CD4-positive, CD25-positive, alpha-beta regulatory T cell (primary cell): ENCODE measurements at regions not wholly inside any gene's neighbourhood (a gene's known extent, or its start where the extent isn't known, plus 50 kb on each side); places are given as distances from the start of the nearest gene placed in this dataset.
A peak's percentile ranks its signal among the peaks of the same experiment; 100 is the strongest.

Experiments
- ATAC-seq, 2 donors: fragments of 150-1000 bp; cut with Tn5 transposase; one replicate each; pipeline ENCODE4 v1.10.0; 2021; ENCODE audit warnings: low read depth in 2 of 2, moderate number of reproducible peaks in 2 of 2, moderate library complexity in 1 of 2
- DNase-seq, 3 donors: peaks; one replicate each; pipeline versions ENCODE4 v3.0.0 to v3.0.0-alpha.2; 2012 to 2022; ENCODE audit warnings: mixed read lengths in 1 of 3
- H3K27ac ChIP-seq: one replicate; pipeline ENCODE4 v1.7.0; 2013; ENCODE audit warnings: mild to moderate bottlenecking, low read length; ENCODE audit not compliant: insufficient read depth, poor library complexity, severe bottlenecking
- H3K27me3 ChIP-seq: one replicate; pipeline ENCODE4 v1.7.0; 2013; ENCODE audit warnings: low read length; ENCODE audit not compliant: control insufficient read depth, insufficient read depth
- H3K36me3 ChIP-seq: one replicate; pipeline ENCODE4 v1.7.0; 2013; ENCODE audit warnings: mild to moderate bottlenecking, low read length, moderate library complexity; ENCODE audit not compliant: control insufficient read depth, insufficient read depth
- H3K4me1 ChIP-seq: 2 replicates; pipeline ENCODE4 v1.7.0; 2013; ENCODE audit warnings: mild to moderate bottlenecking, low read length; ENCODE audit not compliant: insufficient read depth, control insufficient read depth, poor library complexity, severe bottlenecking
- H3K4me3 ChIP-seq: one replicate; pipeline ENCODE4 v1.7.0; 2013; ENCODE audit warnings: low read depth, mild to moderate bottlenecking, low read length, moderate library complexity
- H3K9me3 ChIP-seq, 2 experiments: 1 replicate in 1 of 2; 2 replicates in 1 of 2; pipeline ENCODE4 v1.7.0; 2013; ENCODE audit warnings: low read length in 2 of 2, mild to moderate bottlenecking in 1 of 2, moderate library complexity in 1 of 2; ENCODE audit not compliant: control insufficient read depth in 2 of 2
- H3K27ac Mint-ChIP-seq, 3 donors: one replicate each; pipeline ENCODE4 v1.8.0; 2020 to 2022; ENCODE audit warnings: mild to moderate bottlenecking in 3 of 3, mixed read lengths in 3 of 3, moderate library complexity in 2 of 3
- H3K27me3 Mint-ChIP-seq: one replicate; pipeline ENCODE4 v1.8.0; 2022; ENCODE audit warnings: mild to moderate bottlenecking, mixed read lengths
- H3K36me3 Mint-ChIP-seq: one replicate; pipeline ENCODE4 v1.8.0; 2020; ENCODE audit warnings: mixed read lengths
- H3K4me1 Mint-ChIP-seq, 4 donors: one replicate each; pipeline ENCODE4 v1.8.0; 2020 to 2022; ENCODE audit warnings: mixed read lengths in 4 of 4, mild to moderate bottlenecking in 1 of 4
- H3K4me3 Mint-ChIP-seq, 4 donors: one replicate each; pipeline ENCODE4 v1.8.0; 2020 to 2022; ENCODE audit warnings: mild to moderate bottlenecking in 4 of 4, mixed read lengths in 4 of 4, moderate library complexity in 3 of 4
- H3K9me3 Mint-ChIP-seq, 7 donors: one replicate each; pipeline ENCODE4 v1.8.0; 2020 to 2022; ENCODE audit warnings: mixed read lengths in 7 of 7, mild to moderate bottlenecking in 3 of 7, moderate library complexity in 2 of 7

DNA sequence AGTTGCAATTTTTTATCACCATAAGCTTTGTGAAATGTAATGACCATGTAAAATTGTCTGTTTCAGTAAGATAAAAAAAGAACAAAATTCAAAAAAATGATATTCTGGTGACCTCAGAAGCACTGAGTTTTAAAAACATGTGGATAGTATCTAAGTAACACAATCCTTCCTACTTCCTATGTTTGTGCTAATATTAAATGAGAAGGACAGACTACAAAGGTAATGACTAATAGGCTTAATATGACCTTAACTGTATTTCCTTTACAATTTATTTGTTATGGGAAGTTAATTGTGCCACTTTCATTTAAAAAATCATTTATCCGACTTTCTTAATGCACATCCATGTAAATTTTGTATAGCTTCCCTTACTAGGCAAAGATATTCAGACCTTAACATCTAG, 1030.4 kb upstream of the ATXN8OS start:
- ATAC-seq (no peak), DNase-seq (no peak)
- Histone ChIP-seq H3K4me3 (no peak overlapping the region), H3K27me3 (no peaks in the 10 kb centered on the region), H3K36me3 (no peaks in the 10 kb centered on the region), H3K9me3 (peaks cover 0 to 11% of the 10 kb centered on the region in 2 experiments), H3K27ac (no peak overlapping the region), H3K4me1 (no peaks in the 10 kb centered on the region)
- no peaks in the 10 kb centered on the region for H3K36me3 Mint-ChIP-seq
- H3K4me3 Mint-ChIP-seq, result no peak overlapping the region
- no peaks in the 10 kb centered on the region for H3K4me1 Mint-ChIP-seq
- H3K9me3 Mint-ChIP-seq, result peaks cover 0 to 50% (median 6%) of the 10 kb centered on the region in 7 donors
- H3K27ac Mint-ChIP-seq, result no peak overlapping the region
- no peaks in the 10 kb centered on the region for H3K27me3 Mint-ChIP-seq

DNA sequence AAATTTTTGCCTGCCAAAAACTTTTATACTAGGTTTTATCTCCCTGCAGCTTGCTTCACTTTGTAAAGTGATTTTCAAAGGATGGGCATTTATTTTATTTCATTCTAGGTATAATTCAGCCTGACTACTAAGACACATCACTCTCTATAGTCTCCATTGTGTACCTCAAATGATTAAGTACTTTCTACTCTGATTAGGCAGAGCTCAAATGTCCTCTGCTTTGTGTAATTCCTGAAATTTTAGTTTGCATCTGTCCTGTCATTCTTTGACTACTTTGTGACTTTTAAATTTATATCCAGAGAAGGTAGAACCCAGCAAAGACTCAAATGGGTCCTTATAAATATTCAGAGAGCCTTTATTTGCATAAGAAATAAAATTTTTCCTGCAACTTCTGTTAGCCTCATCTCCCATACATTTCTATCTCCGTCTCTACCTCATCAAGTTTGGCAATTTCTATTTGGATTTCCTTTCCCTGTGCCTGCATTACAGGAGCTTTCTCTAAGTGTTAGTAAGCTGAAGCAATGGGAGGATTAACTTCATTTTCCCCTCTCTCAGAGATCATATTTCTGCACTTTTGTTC, 1038.0 kb upstream of the ATXN8OS start:
- peaks cover 0 to 25% (median 5%) of the 10 kb centered on the region in 7 donors for H3K9me3 Mint-ChIP-seq
- no peak overlapping the region for H3K27ac Mint-ChIP-seq

DNA sequence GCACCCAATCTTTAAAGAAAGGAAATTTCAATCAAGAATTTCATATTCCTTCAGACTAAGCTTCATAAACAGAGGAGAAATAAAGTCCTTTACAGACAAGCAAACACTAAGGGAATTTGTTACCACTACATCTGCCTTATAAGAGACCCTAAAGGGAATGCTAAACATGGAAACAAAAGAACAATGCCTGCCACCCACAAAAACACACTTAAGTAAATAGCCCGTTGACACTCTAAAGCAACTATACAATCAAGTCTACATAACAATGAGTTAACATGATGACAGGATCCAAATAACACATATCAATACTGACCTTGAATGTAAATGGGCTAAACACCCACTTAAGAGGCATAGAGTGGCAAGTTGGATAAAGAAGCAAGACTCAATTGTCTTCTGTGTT, 1056.9 kb upstream of the ATXN8OS start:
- H3K36me3 ChIP-seq, result no peaks in the 10 kb centered on the region
- H3K4me3 Mint-ChIP-seq, result no peak overlapping the region
- H3K9me3 Mint-ChIP-seq, result peaks cover 3 to 35% (median 14%) of the 10 kb centered on the region in 7 donors
- H3K36me3 Mint-ChIP-seq, result no peaks in the 10 kb centered on the region
- no peak overlapping the region for H3K27ac Mint-ChIP-seq
- no peaks in the 10 kb centered on the region for H3K27me3 ChIP-seq
- no peak overlapping the region for H3K27ac ChIP-seq
- ATAC-seq, result no peak
- no peak overlapping the region for H3K4me3 ChIP-seq
- H3K4me1 Mint-ChIP-seq, result no peaks in the 10 kb centered on the region
- H3K27me3 Mint-ChIP-seq, result no peaks in the 10 kb centered on the region
- DNase-seq, result no peak
- H3K9me3 ChIP-seq, result peaks cover 3 to 4% of the 10 kb centered on the region in 2 experiments
- H3K4me1 ChIP-seq, result no peaks in the 10 kb centered on the region

More for the DNA sequence above, 1038.0 kb upstream of the ATXN8OS start:
- Histone ChIP-seq H3K27ac (no peak overlapping the region), H3K4me3 (no peak overlapping the region), H3K36me3 (no peaks in the 10 kb centered on the region), H3K4me1 (no peaks in the 10 kb centered on the region), H3K27me3 (no peaks in the 10 kb centered on the region), H3K9me3 (peaks cover 0 to 6% of the 10 kb centered on the region in 2 experiments)
- Mint-ChIP-seq H3K27me3 (no peaks in the 10 kb centered on the region), H3K4me3 (peak overlapping the region in 1 of 4 donors; percentile 68), H3K4me1 (no peaks in the 10 kb centered on the region), H3K36me3 (no peaks in the 10 kb centered on the region)
- DNase-seq, result no peak
- ATAC-seq, result no peak

DNA sequence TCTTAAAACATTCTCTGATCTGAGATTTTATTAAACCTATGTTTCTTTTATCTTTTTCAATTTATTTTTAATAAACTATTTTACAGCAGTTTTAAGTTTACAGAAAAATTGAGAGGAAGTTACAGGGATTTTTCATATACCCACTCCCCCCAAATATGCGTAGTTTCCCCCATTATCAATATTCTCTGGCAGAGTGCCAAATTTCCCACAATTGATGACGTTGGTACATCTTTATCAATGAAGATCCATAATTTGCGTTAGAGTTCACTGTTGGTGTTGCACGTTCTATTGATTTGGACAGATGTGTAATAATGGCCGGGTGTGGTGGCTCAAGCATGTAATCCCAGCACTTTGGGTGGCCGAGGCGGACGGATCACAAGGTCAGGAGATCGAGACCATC, 1063.0 kb upstream of the ATXN8OS start:
- Mint-ChIP-seq H3K36me3 (no peaks in the 10 kb centered on the region), H3K4me3 (no peak overlapping the region), H3K27ac (no peak overlapping the region), H3K9me3 (peaks cover 5 to 27% (median 11%) of the 10 kb centered on the region in 7 donors), H3K27me3 (no peaks in the 10 kb centered on the region), H3K4me1 (no peaks in the 10 kb centered on the region)
- Histone ChIP-seq H3K4me1 (no peaks in the 10 kb centered on the region), H3K9me3 (no peaks in the 10 kb centered on the region), H3K4me3 (no peak overlapping the region), H3K27ac (no peak overlapping the region), H3K36me3 (no peaks in the 10 kb centered on the region), H3K27me3 (no peaks in the 10 kb centered on the region)
- ATAC-seq (no peak), DNase-seq (no peak)

DNA sequence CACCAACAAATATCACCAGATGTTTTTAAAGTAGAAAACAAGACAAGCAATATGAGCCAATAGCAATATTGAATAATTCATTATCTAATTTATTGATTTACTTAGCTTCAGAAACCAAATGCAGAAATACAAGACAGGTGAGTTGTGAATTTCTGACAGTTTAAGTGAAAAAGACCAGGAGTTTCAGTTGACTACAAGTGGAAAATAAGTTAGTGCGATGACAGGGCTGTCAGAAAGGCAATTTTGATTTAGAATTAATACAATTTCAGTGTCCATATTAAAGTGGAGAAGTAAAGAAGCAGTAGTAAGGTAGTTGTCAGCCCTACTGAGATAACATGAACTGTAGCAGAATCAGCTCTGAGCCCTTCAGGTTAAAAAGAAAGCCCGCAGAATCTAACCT, 1066.7 kb upstream of the ATXN8OS start:
- H3K4me1 Mint-ChIP-seq, result no peaks in the 10 kb centered on the region
- peaks cover 6 to 26% (median 9%) of the 10 kb centered on the region in 7 donors for H3K9me3 Mint-ChIP-seq
- H3K27me3 Mint-ChIP-seq, result no peaks in the 10 kb centered on the region
- no peaks in the 10 kb centered on the region for H3K27me3 ChIP-seq
- H3K4me1 ChIP-seq, result no peaks in the 10 kb centered on the region
- H3K4me3 Mint-ChIP-seq, result no peak overlapping the region
- no peak overlapping the region for H3K27ac Mint-ChIP-seq
- ATAC-seq (no peak), DNase-seq (no peak)
- H3K27ac ChIP-seq, result no peak overlapping the region
- no peak overlapping the region for H3K4me3 ChIP-seq
- no peaks in the 10 kb centered on the region for H3K36me3 Mint-ChIP-seq
- H3K36me3 ChIP-seq, result no peaks in the 10 kb centered on the region
- peaks cover 2 to 3% of the 10 kb centered on the region in 2 experiments for H3K9me3 ChIP-seq

DNA sequence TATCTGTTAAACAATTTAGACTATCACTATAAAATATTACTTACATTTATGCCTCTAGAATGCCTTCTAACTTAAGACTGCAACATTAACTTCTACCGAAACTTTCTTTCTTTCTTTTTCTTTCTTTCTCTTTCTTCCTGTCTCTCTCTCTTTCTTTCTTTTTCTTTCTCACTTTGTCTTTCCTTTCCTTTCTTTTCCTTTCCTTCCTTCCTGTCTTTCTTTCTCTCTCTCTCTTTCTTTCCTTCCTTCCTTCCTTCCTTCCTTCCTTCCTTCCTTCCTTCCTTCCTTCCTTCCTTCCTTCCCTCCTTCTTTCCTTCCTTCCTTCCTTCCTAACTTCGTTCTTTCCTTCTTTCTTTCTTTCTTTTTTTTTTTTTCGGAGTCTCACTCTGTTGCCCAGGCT, 1071.9 kb upstream of the ATXN8OS start:
- Mint-ChIP-seq H3K4me3 (no peak overlapping the region), H3K36me3 (no peaks in the 10 kb centered on the region), H3K4me1 (no peaks in the 10 kb centered on the region), H3K9me3 (peaks cover 0 to 8% (median 0%) of the 10 kb centered on the region in 7 donors), H3K27me3 (no peaks in the 10 kb centered on the region), H3K27ac (no peak overlapping the region)
- H3K27me3 ChIP-seq, result no peaks in the 10 kb centered on the region
- peaks cover 2 to 3% of the 10 kb centered on the region in 2 experiments for H3K9me3 ChIP-seq
- DNase-seq, result no peak
- no peak overlapping the region for H3K4me3 ChIP-seq
- no peaks in the 10 kb centered on the region for H3K36me3 ChIP-seq
- H3K27ac ChIP-seq, result no peak overlapping the region
- ATAC-seq, result no peak
- no peaks in the 10 kb centered on the region for H3K4me1 ChIP-seq

DNA sequence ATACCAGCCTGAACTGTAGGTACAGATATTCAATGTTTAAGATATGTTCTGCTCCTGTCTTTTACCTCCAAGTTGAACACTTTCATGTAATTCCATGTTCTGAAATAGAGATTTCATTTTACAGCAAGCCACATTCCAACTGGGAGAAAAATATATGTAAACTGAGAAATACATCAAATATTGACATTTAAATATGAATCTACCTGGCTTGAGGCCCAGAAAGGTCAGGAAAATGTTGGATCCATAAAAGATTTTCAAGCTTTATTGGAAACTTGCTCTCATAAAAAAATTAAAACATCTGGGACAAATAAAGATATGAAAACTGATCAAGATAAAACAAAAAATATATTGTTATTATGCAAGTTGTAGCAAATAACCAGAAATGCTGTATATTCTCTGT, 1078.7 kb upstream of the ATXN8OS start:
- Mint-ChIP-seq H3K9me3 (peaks cover 0 to 5% (median 0%) of the 10 kb centered on the region in 7 donors), H3K36me3 (no peaks in the 10 kb centered on the region), H3K27ac (no peak overlapping the region), H3K4me1 (no peaks in the 10 kb centered on the region), H3K4me3 (no peak overlapping the region), H3K27me3 (no peaks in the 10 kb centered on the region)
- DNase-seq (no peak), ATAC-seq (no peak)
- H3K9me3 ChIP-seq, result peaks cover 0 to 2% of the 10 kb centered on the region in 2 experiments
- no peaks in the 10 kb centered on the region for H3K36me3 ChIP-seq
- H3K4me3 ChIP-seq, result no peak overlapping the region
- H3K4me1 ChIP-seq, result no peaks in the 10 kb centered on the region
- H3K27me3 ChIP-seq, result no peaks in the 10 kb centered on the region
- no peak overlapping the region for H3K27ac ChIP-seq

DNA sequence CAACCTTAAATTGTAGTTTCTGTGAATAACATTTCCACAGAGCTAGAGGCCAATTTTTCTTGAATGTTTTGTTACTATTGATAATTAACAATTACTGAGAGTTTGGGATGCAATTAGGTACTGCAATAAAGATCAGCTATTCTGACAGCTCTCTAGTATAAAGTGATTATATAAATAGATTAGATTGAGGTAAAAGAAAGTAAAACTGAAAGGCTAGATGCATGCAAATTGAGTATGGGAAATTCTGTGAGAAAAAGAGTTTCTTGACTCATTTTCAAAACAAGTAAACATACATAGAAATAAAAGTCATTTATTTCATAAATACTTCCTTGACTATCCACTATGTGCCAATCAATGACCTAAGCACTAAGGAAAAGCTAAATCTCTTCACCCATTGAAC, 1087.5 kb upstream of the ATXN8OS start:
- Mint-ChIP-seq H3K27me3 (no peaks in the 10 kb centered on the region), H3K4me3 (no peak overlapping the region), H3K9me3 (peaks cover 2 to 29% (median 7%) of the 10 kb centered on the region in 7 donors), H3K36me3 (no peaks in the 10 kb centered on the region), H3K4me1 (no peaks in the 10 kb centered on the region), H3K27ac (no peak overlapping the region)
- ATAC-seq (no peak), DNase-seq (no peak)
- H3K27me3 ChIP-seq, result no peaks in the 10 kb centered on the region
- no peak overlapping the region for H3K27ac ChIP-seq
- H3K4me1 ChIP-seq, result no peaks in the 10 kb centered on the region
- no peak overlapping the region for H3K4me3 ChIP-seq
- no peaks in the 10 kb centered on the region for H3K36me3 ChIP-seq
- H3K9me3 ChIP-seq, result peaks cover 0 to 4% of the 10 kb centered on the region in 2 experiments
